ENCODE measurements at regions not wholly inside any gene's neighbourhood (a gene's known extent, or its start where the extent isn't known, plus 50 kb on each side); places are given as distances from the start of the nearest gene placed in this dataset.

GRCh38 chr11:29801561-29801960 lies 215.3 kb downstream of the KCNA4 start:
- ChIA-PET CTCF (interaction anchor here (1.4 kb wide), 1 partner anchor 24 kb away, joined by 3 read pairs; no protein-coding TSS in a partner anchor), POLR2A (no interaction called here)
- ATAC-seq (no peak), DNase-seq (no peak)
- H3K9me3 Mint-ChIP-seq = peaks cover 4% of the 10 kb centered on the region
- no peak for TF ChIP-seq CTCF (IDR thresholded peaks at IDR 0.05)
- intact Hi-C loops (cut with micrococcal nuclease) = no loop called here
- no peak overlapping the region for H3K4me3 Mint-ChIP-seq
- no peak overlapping the region for H3K27ac Mint-ChIP-seq
- H3K36me3 Mint-ChIP-seq (ENCODE audit: low read depth) = no peaks in the 10 kb centered on the region
- H3K27me3 Mint-ChIP-seq = no peaks in the 10 kb centered on the region
- no peaks in the 10 kb centered on the region for H3K4me1 Mint-ChIP-seq (ENCODE audit: low read depth)

DNA sequence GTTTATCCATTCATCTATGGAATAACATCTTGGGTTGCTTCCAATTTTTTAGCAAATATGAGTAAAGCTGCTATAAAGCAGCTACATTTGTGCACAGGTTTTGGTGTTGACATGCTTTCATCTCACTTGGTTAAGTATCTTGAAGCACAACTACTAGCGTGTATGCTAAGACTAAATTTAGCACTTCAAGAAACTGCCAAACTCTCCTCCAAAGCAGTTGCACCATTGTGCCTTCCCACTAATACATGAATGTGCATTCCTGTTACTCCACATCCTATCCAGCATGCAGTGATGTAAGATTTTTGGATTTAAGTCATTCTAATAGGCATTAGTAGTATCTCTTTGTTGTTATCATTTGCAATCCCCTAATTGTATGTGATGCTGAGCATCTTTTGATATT lies 230.7 kb downstream of the KCNA4 start:
- Mint-ChIP-seq H3K4me1 (ENCODE audit: low read depth) (no peaks in the 10 kb centered on the region), H3K27me3 (no peaks in the 10 kb centered on the region), H3K27ac (no peak overlapping the region), H3K36me3 (ENCODE audit: low read depth) (no peaks in the 10 kb centered on the region), H3K4me3 (no peak overlapping the region), H3K9me3 (peaks cover 4% of the 10 kb centered on the region)
- TF ChIP-seq CTCF (IDR thresholded peaks at IDR 0.05) = no peak
- no peak for DNase-seq
- no peak for ATAC-seq
- intact Hi-C loops (cut with micrococcal nuclease) = no loop called here
- ChIA-PET CTCF (no interaction called here), POLR2A (no interaction called here)

- ChIA-PET POLR2A (no interaction called here), CTCF (no interaction called here)
- intact Hi-C loops (cut with micrococcal nuclease) = no loop called here
- ATAC-seq = no peak
- no peak for DNase-seq
- Mint-ChIP-seq H3K27ac (no peak overlapping the region), H3K9me3 (peaks cover 4% of the 10 kb centered on the region), H3K4me3 (no peak overlapping the region), H3K36me3 (ENCODE audit: low read depth) (no peaks in the 10 kb centered on the region), H3K27me3 (no peaks in the 10 kb centered on the region), H3K4me1 (ENCODE audit: low read depth) (no peaks in the 10 kb centered on the region)
- TF ChIP-seq CTCF (IDR thresholded peaks at IDR 0.05) = no peak
These were observed 233.3 kb downstream of the KCNA4 start for GRCh38 chr11:29783506-29783905.

DNA sequence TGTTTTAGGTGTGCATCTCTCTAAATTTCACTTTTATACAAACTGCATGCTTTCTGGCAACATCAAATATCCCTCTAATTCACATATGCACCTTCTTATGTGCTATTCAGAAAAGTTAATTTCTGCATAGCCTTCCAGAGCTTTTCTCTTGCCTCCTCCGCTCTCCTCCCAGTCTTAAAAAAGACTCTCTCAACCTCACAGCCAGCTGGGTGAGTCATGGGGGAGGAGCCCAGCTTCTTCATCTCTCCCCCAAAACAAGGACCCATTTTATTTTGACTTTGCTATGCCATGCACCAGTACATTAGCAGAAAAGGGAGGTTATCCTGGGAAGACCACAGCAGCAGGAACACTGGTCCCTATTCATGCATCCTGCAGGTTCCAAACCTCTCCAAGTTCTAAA lies 234.4 kb downstream of the KCNA4 start:
- CTCF ChIA-PET = no interaction called here
- TF ChIP-seq CTCF (IDR thresholded peaks at IDR 0.05) = no peak
- ATAC-seq (no peak), DNase-seq (no peak)
- Mint-ChIP-seq H3K9me3 (peaks cover 4% of the 10 kb centered on the region), H3K27ac (no peak overlapping the region), H3K4me3 (no peak overlapping the region), H3K4me1 (ENCODE audit: low read depth) (no peaks in the 10 kb centered on the region), H3K27me3 (no peaks in the 10 kb centered on the region), H3K36me3 (ENCODE audit: low read depth) (no peaks in the 10 kb centered on the region)
- intact Hi-C loops (cut with micrococcal nuclease) = no loop called here
- POLR2A ChIA-PET = no interaction called here

- no peaks in the 10 kb centered on the region for H3K27me3 Mint-ChIP-seq
- DNase-seq = no peak
- CTCF ChIA-PET = no interaction called here
These were observed 235.6 kb downstream of the KCNA4 start for GRCh38 chr11:29781268-29781667.

More at GRCh38 chr11:29781268-29781667, 235.6 kb downstream of the KCNA4 start:
- ATAC-seq = no peak
- intact Hi-C loops (cut with micrococcal nuclease) = no loop called here
- POLR2A ChIA-PET = no interaction called here
- Mint-ChIP-seq H3K9me3 (peaks cover 4% of the 10 kb centered on the region), H3K4me3 (no peak overlapping the region), H3K36me3 (ENCODE audit: low read depth) (no peaks in the 10 kb centered on the region), H3K27ac (no peak overlapping the region), H3K4me1 (ENCODE audit: low read depth) (no peaks in the 10 kb centered on the region)
- TF ChIP-seq CTCF (IDR thresholded peaks at IDR 0.05) = no peak

Measured in activated CD8-positive, alpha-beta T cell treated with anti-CD3 and anti-CD28 coated beads for 36 hours (primary cell).